ENCODE measurements at regions not wholly inside any gene's neighbourhood (a gene's known extent, or its start where the extent isn't known, plus 50 kb on each side); places are given as distances from the start of the nearest gene placed in this dataset.
"Not testable (repeated sequence)": the region's sequence is repeated elsewhere in the genome, so short reads cannot be mapped to it uniquely, and the experiment has no call there.

- no peak for DNase-seq (ENCODE audit: low spot score)
Observed at GRCh38 chr5:90056911-90057705, 352.4 kb downstream of the CETN3 start.

DNA sequence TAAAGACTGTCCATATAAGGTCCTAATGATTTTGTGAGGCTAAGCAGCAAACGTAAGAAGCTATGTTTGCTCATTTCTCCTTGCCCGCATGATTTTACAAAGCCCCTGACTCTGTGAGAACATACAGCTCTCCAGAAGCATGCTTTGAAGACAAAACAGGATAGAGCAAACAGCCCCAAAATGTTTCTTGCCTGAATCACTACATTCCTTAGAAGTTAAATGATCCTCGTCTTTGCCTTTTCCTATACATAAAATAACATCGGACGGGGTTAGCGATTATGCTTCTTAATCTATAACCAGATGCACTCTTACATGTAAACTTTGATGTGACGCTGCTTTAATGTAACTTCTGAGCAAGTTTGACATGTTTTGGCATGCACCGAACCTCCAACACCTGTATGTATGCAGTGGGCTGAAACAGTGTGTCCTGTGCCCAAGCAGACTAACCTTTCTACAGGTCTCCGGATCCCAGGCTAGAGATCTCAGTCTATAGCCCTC, 353.7 kb downstream of the CETN3 start:
- DNase-seq (ENCODE audit: low spot score): no peak

GRCh38 chr5:90054612-90055011, 354.9 kb downstream of the CETN3 start:
- DNase-seq (ENCODE audit: low spot score): no peak

- DNase-seq (ENCODE audit: low spot score): no peak
Observed at GRCh38 chr5:90051756-90052155, 357.8 kb downstream of the CETN3 start.

- no peak for DNase-seq (ENCODE audit: low spot score)
Observed at GRCh38 chr5:90050103-90050502, 359.5 kb downstream of the CETN3 start.

DNA sequence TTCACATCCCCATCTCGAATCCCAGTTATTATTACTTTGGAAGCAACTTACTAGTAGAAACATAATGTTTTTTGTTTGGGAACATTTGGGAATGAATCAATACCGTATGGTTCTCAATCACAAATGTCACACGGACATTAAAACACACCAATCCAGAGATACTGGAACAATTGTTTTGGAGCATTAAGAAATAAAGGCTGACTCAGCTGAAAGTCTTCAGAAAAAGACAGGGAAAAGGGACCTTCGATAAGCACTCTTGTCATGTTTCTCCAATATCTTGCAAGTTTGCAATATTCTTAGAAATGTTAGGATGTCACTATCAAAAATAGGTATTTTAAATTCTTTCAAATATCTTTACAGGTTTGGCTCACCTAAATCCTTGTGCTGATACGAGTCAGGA, 362.4 kb downstream of the CETN3 start:
- no peak for DNase-seq (ENCODE audit: low spot score)

DNA sequence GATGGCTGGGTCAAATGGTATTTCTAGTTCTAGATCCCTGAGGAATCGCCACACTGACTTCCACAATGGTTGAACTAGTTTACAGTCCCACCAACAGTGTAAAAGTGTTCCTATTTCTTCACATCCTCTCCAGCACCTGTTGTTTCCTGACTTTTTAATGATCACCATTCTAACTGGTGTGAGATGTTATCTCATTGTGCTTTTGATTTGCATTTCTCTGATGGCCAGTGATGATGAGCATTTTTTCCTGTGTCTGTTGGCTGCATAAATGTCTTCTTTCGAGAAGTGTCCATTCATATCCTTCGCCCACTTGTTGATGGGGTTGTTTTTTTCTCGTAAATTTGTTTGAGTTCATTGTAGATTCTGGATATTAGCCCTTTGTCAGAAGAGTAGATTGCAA, 369.5 kb downstream of the CETN3 start:
- DNase-seq (ENCODE audit: low spot score): not testable (repeated sequence)

- no peak for DNase-seq (ENCODE audit: low spot score)
Observed at GRCh38 chr5:90037646-90038045, 371.9 kb downstream of the CETN3 start.

- DNase-seq (ENCODE audit: low spot score): no peak
Observed at GRCh38 chr5:90022711-90023053, 386.9 kb downstream of the CETN3 start.

GRCh38 chr5:90022002-90022710, 387.4 kb downstream of the CETN3 start:
- DNase-seq (ENCODE audit: low spot score): no peak

DNA sequence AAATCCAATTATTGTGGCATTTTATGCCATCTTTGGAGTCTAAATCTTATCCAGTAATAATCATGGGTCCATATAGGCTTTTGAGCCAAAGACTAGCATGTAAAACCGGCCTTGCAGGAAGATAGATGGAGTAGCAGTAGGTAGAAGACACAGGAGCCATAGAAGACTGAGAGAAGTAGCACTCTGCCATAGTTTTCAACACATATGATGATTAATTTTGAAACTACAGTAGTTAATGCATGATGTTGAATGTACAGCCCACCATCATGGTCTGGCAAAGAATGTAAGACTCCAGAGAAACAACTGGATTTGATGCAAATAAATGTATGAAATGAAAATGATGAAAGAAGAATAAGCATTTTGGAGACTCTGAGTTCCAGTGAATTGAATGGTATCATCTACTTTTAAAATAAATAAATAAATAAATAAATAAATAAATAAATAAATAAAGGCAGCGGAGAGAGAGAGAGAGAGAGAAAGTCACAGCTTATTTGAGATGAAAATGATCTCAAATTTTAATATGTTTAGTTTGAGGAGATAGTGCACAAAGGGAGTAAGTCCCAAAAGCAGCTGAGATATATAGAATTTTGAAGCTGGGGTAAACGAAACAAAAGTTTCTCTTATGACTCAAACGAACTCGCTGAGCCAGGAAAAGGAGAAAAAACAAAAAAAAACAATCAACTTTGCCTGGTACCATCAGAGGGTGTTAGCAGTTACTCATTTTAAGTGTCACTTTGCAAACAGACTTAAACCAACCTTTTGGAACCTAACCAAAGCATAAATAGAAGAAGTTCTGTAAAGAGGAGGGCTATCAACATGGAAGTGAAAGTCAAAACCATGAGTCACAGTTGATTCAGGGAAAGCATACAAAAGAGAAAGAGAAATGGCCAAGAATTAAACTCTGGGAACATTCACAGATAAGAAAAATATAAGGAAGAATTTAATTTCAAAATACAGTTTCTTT, 388.7 kb downstream of the CETN3 start:
- no peak for DNase-seq (ENCODE audit: low spot score)

DNA sequence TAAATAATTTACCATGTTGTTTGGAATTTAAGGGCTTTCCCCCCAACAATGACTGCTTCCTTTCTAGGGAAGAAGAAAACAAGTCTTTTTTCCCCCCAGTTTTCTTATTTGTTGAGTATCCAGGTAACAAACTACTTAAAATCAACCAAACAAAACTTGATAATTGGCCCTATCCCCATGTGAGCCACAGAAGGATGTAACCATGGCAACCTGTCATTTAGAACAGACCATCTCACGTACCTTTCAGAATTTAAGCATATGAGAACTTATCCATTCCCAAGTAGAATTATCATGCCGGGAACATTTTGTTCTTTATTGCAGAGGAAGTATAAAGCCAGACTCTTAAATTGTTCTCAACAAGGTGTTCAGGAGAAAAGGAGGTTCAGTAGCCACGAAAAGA, 392.3 kb downstream of the CETN3 start:
- DNase-seq (ENCODE audit: low spot score): no peak

- DNase-seq (ENCODE audit: low spot score): no peak
Observed at GRCh38 chr5:90015584-90016018, 394.0 kb downstream of the CETN3 start.

DNA sequence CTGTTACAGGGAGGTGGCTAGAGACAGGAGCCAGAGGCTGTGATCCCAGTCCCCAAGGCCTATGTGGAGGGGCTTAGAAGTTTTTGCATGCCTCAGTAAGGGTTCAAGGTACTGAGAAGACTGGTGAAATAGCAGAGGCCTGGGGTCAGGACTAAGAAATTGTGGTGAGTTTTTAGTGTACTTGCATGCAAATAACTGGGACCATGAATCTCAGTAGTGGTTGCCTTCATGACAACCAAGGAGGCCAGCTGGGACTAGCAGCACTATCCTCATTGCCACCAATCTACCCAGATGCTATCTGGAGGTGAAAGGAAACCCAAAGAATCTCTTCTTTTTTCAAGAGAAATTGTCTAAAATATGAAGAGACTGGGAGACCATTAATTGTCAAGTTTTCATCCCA, 395.1 kb downstream of the CETN3 start:
- DNase-seq (ENCODE audit: low spot score): no peak

- DNase-seq (ENCODE audit: low spot score): no peak
Observed at GRCh38 chr5:90000351-90000750, 409.2 kb downstream of the CETN3 start.

DNA sequence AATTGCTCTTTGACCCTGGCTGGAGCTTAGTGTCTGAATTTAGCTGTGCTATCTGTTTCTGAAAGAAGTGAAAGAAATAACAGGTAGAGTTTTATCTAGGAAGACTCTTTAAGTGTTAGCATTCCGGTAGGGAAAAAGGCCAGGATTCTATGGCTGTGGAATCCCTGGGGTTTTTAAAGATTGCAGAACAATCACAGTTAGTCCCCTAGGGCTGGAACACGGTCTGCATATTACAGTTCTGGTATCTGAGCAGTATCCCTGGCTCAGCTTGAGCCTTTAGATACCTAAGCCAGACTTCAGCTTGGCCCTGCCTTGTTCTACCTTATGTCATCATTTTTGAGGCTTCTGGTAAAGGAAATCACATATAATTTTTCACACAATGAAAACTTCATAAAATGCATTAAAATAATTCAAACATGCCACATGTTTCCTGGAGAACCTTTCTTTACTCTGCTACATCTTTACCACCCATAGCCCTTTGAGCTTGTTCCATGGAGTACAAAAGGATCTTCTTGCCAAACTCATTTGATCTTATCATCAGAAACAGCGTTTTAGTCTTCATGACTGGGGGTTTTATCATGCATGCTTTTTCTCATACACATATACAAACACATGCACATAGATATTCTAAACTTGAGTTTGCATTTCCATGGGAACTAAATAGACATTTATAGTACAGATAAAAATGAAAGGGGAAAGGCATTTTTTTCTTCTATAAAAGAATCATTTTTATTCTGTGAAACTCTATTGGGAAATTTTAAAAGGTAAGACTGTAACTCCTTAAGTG, 410.8 kb downstream of the CETN3 start:
- DNase-seq (ENCODE audit: low spot score): no peak

GRCh38 chr5:89996890-89997289, 412.7 kb downstream of the CETN3 start:
- DNase-seq (ENCODE audit: low spot score): no peak

DNA sequence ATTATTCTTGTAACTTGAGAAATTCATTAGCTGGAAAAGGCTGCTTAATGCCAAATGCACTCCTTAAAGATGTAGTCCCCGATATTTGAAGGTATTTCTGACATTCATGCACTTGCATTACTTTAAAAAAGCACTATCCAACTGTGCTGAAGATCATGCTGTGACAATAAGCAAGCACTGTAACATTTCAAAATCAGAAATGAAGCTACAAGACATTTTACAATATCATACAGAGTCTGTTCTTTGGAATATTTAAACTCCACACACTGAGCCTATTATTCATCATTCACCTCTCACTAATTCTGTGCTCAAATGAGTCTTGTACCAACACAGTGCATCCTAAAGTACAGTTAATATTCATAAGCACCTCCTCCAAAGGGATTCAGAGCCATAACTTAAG, 413.2 kb downstream of the CETN3 start:
- DNase-seq (ENCODE audit: low spot score): no peak

GRCh38 chr5:89994266-89994665, 415.3 kb downstream of the CETN3 start:
- DNase-seq (ENCODE audit: low spot score): no peak

GRCh38 chr5:89992201-89992600, 417.4 kb downstream of the CETN3 start:
- DNase-seq (ENCODE audit: low spot score): no peak

DNA sequence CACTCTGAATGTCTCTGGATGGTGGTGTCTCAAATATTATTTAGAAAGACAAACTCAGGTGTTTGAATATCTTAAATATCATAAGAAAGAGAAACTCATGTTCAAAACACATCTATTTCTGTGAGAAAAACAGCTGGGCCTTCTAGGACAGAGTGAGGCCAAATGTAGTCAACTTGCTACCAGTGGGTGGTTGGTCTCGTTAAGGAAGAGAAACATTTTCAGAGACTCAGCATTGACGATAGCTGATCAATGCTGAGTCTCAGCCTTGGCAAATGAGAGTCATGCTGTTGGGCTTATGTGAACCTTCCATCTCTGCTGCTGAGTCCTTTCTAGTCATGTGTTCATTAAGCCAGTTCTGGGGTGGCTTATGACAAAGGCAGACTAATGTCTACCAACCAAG, 418.0 kb downstream of the CETN3 start:
- DNase-seq (ENCODE audit: low spot score): no peak

DNA sequence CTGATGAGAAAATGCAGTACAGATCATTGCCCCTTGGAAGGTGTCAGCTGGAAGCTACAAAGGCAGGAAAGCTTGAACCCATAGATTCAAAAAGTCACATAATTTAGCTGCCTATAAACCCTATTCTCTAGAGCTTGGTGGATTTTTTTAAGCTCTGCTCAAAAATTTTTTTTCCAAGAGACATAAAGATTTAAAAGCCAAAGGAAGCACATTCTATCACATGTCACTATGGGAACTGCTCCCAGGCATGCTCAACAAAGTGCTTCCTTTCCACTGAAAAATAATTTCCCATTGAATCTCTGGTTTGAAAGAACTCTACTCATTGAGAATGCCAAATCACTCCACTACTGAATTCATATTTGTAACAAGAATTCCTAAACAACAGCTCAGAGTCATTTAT, 419.8 kb downstream of the CETN3 start:
- no peak for DNase-seq (ENCODE audit: low spot score)

All from D341Med (cell line).